ENCODE measurements at regions not wholly inside any gene's neighbourhood (a gene's known extent, or its start where the extent isn't known, plus 50 kb on each side); places are given as distances from the start of the nearest gene placed in this dataset.

GRCh38 chr7:41627645-41628298 lies 75.1 kb downstream of the INHBA start:
- Histone ChIP-seq H2AFZ (replicated peaks) (peak overlapping the region; percentile 39), H3K79me2 (ENCODE audit: low read depth) (no peaks in the 10 kb centered on the region), H3K4me3 (no peak overlapping the region), H4K20me1 (ENCODE audit: low read depth) (no peaks in the 10 kb centered on the region), H3K36me3 (no peaks in the 10 kb centered on the region), H3K27ac (no peak overlapping the region), H3K9me3 (ENCODE audit: low read depth) (no peaks in the 10 kb centered on the region), H3K4me2 (peak overlapping the region; percentile 19), H3K9ac (no peak overlapping the region), H3F3A (ENCODE audit: low read depth) (peaks cover 18% of the 10 kb centered on the region), H3K27me3 (no peaks in the 10 kb centered on the region), H3K4me1 (peaks cover 16% of the 10 kb centered on the region)
- Mint-ChIP-seq H3K4me1 (no peaks in the 10 kb centered on the region), H3K27me3 (ENCODE audit: insufficient read depth, low read depth) (peaks cover 3% of the 10 kb centered on the region), H3K27ac (no peak overlapping the region), H3K9me3 (no peaks in the 10 kb centered on the region), H3K36me3 (no peaks in the 10 kb centered on the region), H3K4me3 (no peak overlapping the region)
- no peak for TF ChIP-seq CTCF (IDR thresholded peaks at IDR 0.05)
- no peak for TF ChIP-seq EZH2phosphoT487 (IDR thresholded peaks at IDR 0.05)
- TF ChIP-seq EZH2 (IDR thresholded peaks at IDR 0.05) = no peak
- DNase-seq (ENCODE audit: low spot score) = peak; percentile 24

GRCh38 chr7:41624818-41625217 lies 78.1 kb downstream of the INHBA start:
- no peak overlapping the region for H3K27ac Mint-ChIP-seq
- H3K9me3 Mint-ChIP-seq = no peaks in the 10 kb centered on the region
- Histone ChIP-seq H3K27me3 (no peaks in the 10 kb centered on the region), H3K4me3 (no peak overlapping the region), H3K9ac (no peak overlapping the region), H3K79me2 (ENCODE audit: low read depth) (no peaks in the 10 kb centered on the region), H3K36me3 (no peaks in the 10 kb centered on the region), H3K4me2 (no peak overlapping the region), H3K9me3 (ENCODE audit: low read depth) (no peaks in the 10 kb centered on the region), H3K4me1 (peaks cover 16% of the 10 kb centered on the region), H3F3A (ENCODE audit: low read depth) (peaks cover 18% of the 10 kb centered on the region), H2AFZ (replicated peaks) (no peak overlapping the region), H4K20me1 (ENCODE audit: low read depth) (no peaks in the 10 kb centered on the region), H3K27ac (no peak overlapping the region)
- H3K27me3 Mint-ChIP-seq (ENCODE audit: insufficient read depth, low read depth) = peaks cover 3% of the 10 kb centered on the region
- TF ChIP-seq CTCF (IDR thresholded peaks at IDR 0.05) = no peak
- TF ChIP-seq EZH2 (IDR thresholded peaks at IDR 0.05) = no peak
- no peak for TF ChIP-seq EZH2phosphoT487 (IDR thresholded peaks at IDR 0.05)
- no peaks in the 10 kb centered on the region for H3K4me1 Mint-ChIP-seq
- H3K36me3 Mint-ChIP-seq = no peaks in the 10 kb centered on the region
- no peak overlapping the region for H3K4me3 Mint-ChIP-seq
- DNase-seq (ENCODE audit: low spot score) = no peak

GRCh38 chr7:41621953-41622831 lies 80.7 kb downstream of the INHBA start:
- Mint-ChIP-seq H3K9me3 (peaks cover 2% of the 10 kb centered on the region), H3K27me3 (ENCODE audit: insufficient read depth, low read depth) (peaks cover 3% of the 10 kb centered on the region), H3K4me3 (no peak overlapping the region), H3K36me3 (no peaks in the 10 kb centered on the region), H3K27ac (no peak overlapping the region), H3K4me1 (no peaks in the 10 kb centered on the region)
- Histone ChIP-seq H3K4me2 (no peak overlapping the region), H3K27me3 (no peaks in the 10 kb centered on the region), H3K4me3 (no peak overlapping the region), H3K9ac (no peak overlapping the region), H4K20me1 (ENCODE audit: low read depth) (no peaks in the 10 kb centered on the region), H3K9me3 (ENCODE audit: low read depth) (no peaks in the 10 kb centered on the region), H2AFZ (replicated peaks) (peak overlapping the region; percentile 50), H3K4me1 (no peaks in the 10 kb centered on the region), H3K36me3 (no peaks in the 10 kb centered on the region), H3K27ac (no peak overlapping the region), H3F3A (ENCODE audit: low read depth) (no peaks in the 10 kb centered on the region), H3K79me2 (ENCODE audit: low read depth) (no peaks in the 10 kb centered on the region)
- DNase-seq (ENCODE audit: low spot score) = no peak
- TF ChIP-seq EZH2phosphoT487 (IDR thresholded peaks at IDR 0.05) (no peak), EZH2 (IDR thresholded peaks at IDR 0.05) (no peak), CTCF (IDR thresholded peaks at IDR 0.05) (no peak)

Data from neural progenitor cell (in vitro differentiated cells).